Neuronal stem cell (in vitro differentiated cells): ENCODE measurements at regions not wholly inside any gene's neighbourhood (a gene's known extent, or its start where the extent isn't known, plus 50 kb on each side); places are given as distances from the start of the nearest gene placed in this dataset.
"Not testable (repeated sequence)": the region's sequence is repeated elsewhere in the genome, so short reads cannot be mapped to it uniquely, and the experiment has no call there.

ENCODE experiments used
- DNase-seq: peaks from one replicate; pipeline ENCODE4 v3.0.0-alpha.2; 2013; ENCODE audit warnings: low spot score
- H2AFZ ChIP-seq: one replicate; pipeline ENCODE4 v1.6.1; 2013; ENCODE audit warnings: mild to moderate bottlenecking, low read length, inconsistent platforms
- H2AK5ac ChIP-seq: 2 replicates; pipeline ENCODE4 v1.6.1; 2013; ENCODE audit warnings: low read depth, mild to moderate bottlenecking, inconsistent platforms, low read length, moderate library complexity, mixed read lengths
- H2BK120ac ChIP-seq: 2 replicates; pipeline ENCODE4 v1.6.1; 2013; ENCODE audit warnings: low read depth, mild to moderate bottlenecking, inconsistent platforms, low read length, moderate library complexity, mixed read lengths
- H2BK12ac ChIP-seq: one replicate; pipeline ENCODE4 v1.6.1; 2013; ENCODE audit warnings: low read length, inconsistent platforms
- H2BK15ac ChIP-seq: 2 replicates; pipeline ENCODE4 v1.6.1; 2013; ENCODE audit warnings: mild to moderate bottlenecking, low read length, inconsistent platforms, mixed read lengths
- H2BK5ac ChIP-seq: one replicate; pipeline ENCODE4 v1.6.1; 2013; ENCODE audit warnings: inconsistent platforms, mild to moderate bottlenecking, low read length, moderate library complexity
- H3K14ac ChIP-seq: one replicate; pipeline ENCODE4 v1.6.1; 2013; ENCODE audit warnings: low read length, inconsistent platforms
- H3K18ac ChIP-seq: 2 replicates; pipeline ENCODE4 v1.6.1; 2013; ENCODE audit warnings: low read length, inconsistent platforms
- H3K23ac ChIP-seq: 2 replicates; pipeline ENCODE4 v1.6.1; 2013; ENCODE audit warnings: low read depth, mild to moderate bottlenecking, mixed read lengths, low read length, inconsistent platforms; ENCODE audit not compliant: poor library complexity
- H3K27ac ChIP-seq: replicated peaks from 3 replicates; pipeline ENCODE4 v1.5.1; 2013; ENCODE audit warnings: low read length, inconsistent platforms
- H3K27me3 ChIP-seq, 3 experiments: 2 replicates each; pipeline ENCODE4 v1.6.1; 2013; ENCODE audit warnings: low read length in 3 of 3, mild to moderate bottlenecking in 2 of 3, inconsistent platforms in 1 of 3, low read depth in 1 of 3, mixed read lengths in 1 of 3, moderate library complexity in 1 of 3; ENCODE audit not compliant: control insufficient read depth in 3 of 3, insufficient read depth in 3 of 3
- H3K36me3 ChIP-seq, 2 donors: replicated peaks in 1 of 2; 2 replicates each; pipeline ENCODE4 v1.6.1; 2013; ENCODE audit warnings: low read length in 2 of 2; ENCODE audit not compliant: control insufficient read depth in 2 of 2, insufficient read depth in 2 of 2
- H3K4ac ChIP-seq: 2 replicates; pipeline ENCODE4 v1.6.1; 2013; ENCODE audit warnings: inconsistent platforms, mild to moderate bottlenecking, low read length, moderate library complexity
- H3K4me1 ChIP-seq, 2 donors: 1 replicate in 1 of 2; 2 replicates in 1 of 2; pipeline ENCODE4 v1.6.1; 2013; ENCODE audit warnings: low read length in 2 of 2, low read depth in 1 of 2; ENCODE audit not compliant: control insufficient read depth in 2 of 2, insufficient read depth in 1 of 2
- H3K4me2 ChIP-seq: one replicate; pipeline ENCODE4 v1.6.1; 2013; ENCODE audit warnings: mild to moderate bottlenecking, low read length, inconsistent platforms; ENCODE audit not compliant: insufficient read depth, poor library complexity, severe bottlenecking
- H3K4me3 ChIP-seq, 2 donors: 2 replicates each; pipeline ENCODE4 v1.5.1; 2013; ENCODE audit warnings: low read length in 2 of 2, mild to moderate bottlenecking in 2 of 2, inconsistent platforms in 1 of 2, moderate library complexity in 1 of 2
- H3K79me1 ChIP-seq: one replicate; pipeline ENCODE4 v1.6.1; 2013; ENCODE audit warnings: low read depth, mild to moderate bottlenecking, inconsistent platforms, low read length, moderate library complexity
- H3K9ac ChIP-seq: one replicate; pipeline ENCODE4 v1.6.1; 2013; ENCODE audit warnings: mild to moderate bottlenecking, low read depth, low read length, inconsistent platforms; ENCODE audit not compliant: poor library complexity
- H3K9me3 ChIP-seq, 2 donors: replicated peaks in 1 of 2; 2 replicates each; pipeline versions ENCODE3 to v1.6.1; 2013; ENCODE audit warnings: low read length in 2 of 2, mild to moderate bottlenecking in 2 of 2, inconsistent platforms in 1 of 2, low read depth in 1 of 2, mixed read lengths in 1 of 2, moderate library complexity in 1 of 2; ENCODE audit not compliant: control insufficient read depth in 2 of 2, insufficient read depth in 1 of 2
- H4K8ac ChIP-seq: one replicate; pipeline ENCODE4 v1.6.1; 2013; ENCODE audit warnings: low read depth, mild to moderate bottlenecking, inconsistent platforms, low read length, moderate library complexity
- H4K91ac ChIP-seq: one replicate; pipeline ENCODE4 v1.6.1; 2013; ENCODE audit warnings: low read length, low read depth, mild to moderate bottlenecking, inconsistent platforms; ENCODE audit not compliant: poor library complexity
- WGBS, 2 donors: extraction: QIAGEN DNeasy Blood & Tissue Kit; methylation state at CpG; one replicate each; pipeline ENCODE4 v1.1.7; 2013; ENCODE audit warnings: missing lambda C conversion rate in 2 of 2, mixed read lengths in 1 of 2; ENCODE audit not compliant: insufficient read length in 2 of 2, insufficient replicate concordance in 1 of 2; ENCODE audit errors: extremely low coverage in 2 of 2; 5-methylcytosine and 5-hydroxymethylcytosine counted together

GRCh38 chr6:61622601-61623000 lies 663.4 kb downstream of the KHDRBS2 start:
- Histone ChIP-seq H2BK15ac (no peak overlapping the region), H3K4me3 (no peak overlapping the region), H3K23ac (no peak overlapping the region), H3K36me3 (no peaks in the 10 kb centered on the region), H3K27ac (no peak overlapping the region), H2BK5ac (no peak overlapping the region), H3K79me1 (no peaks in the 10 kb centered on the region), H3K9me3 (no peaks in the 10 kb centered on the region), H2BK120ac (no peak overlapping the region), H3K4ac (no peak overlapping the region), H3K18ac (no peak overlapping the region), H3K4me2 (no peak overlapping the region), H3K14ac (no peak overlapping the region), H3K27me3 (no peaks in the 10 kb centered on the region), H3K9ac (no peak overlapping the region), H3K4me1 (no peaks in the 10 kb centered on the region), H4K91ac (no peak overlapping the region), H2AFZ (peak overlapping the region; percentile 33), H4K8ac (no peak overlapping the region), H2BK12ac (no peak overlapping the region), H2AK5ac (no peak overlapping the region)
- no CpG with 5 or more reads among the region's 4 CpGs for WGBS, 2 donors
- DNase-seq, result no peak

DNA sequence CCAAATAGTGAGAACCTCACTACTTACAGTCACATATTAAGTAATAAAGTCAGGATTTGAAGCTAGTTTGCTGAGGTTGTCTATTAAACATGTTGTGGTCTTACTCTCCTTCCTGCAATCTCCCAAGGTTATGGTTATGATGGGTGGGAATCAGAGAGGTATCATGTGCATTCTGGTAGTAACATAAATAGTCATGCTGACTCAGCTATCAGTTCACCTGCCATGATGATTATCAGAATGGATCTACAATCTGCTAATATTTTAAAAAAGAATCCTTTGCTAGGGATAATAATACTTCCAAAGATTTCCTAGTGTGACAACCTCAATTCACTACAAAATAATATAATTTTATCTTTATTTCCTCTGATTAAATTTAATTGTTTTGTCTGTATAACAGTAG lies 671.9 kb downstream of the KHDRBS2 start:
- H3K36me3 ChIP-seq, result no peaks in the 10 kb centered on the region
- H2BK120ac ChIP-seq, result no peak overlapping the region
- H3K4me2 ChIP-seq, result no peak overlapping the region
- no peak overlapping the region for H3K23ac ChIP-seq
- H2BK12ac ChIP-seq, result no peak overlapping the region
- H3K14ac ChIP-seq, result no peak overlapping the region
- no peak overlapping the region for H3K9ac ChIP-seq
- H2BK5ac ChIP-seq, result no peak overlapping the region
- H2AFZ ChIP-seq, result no peak overlapping the region
- H3K27me3 ChIP-seq, result no peaks in the 10 kb centered on the region
- no peak overlapping the region for H2AK5ac ChIP-seq
- H4K8ac ChIP-seq, result no peak overlapping the region
- H4K91ac ChIP-seq, result no peak overlapping the region
- no peak for DNase-seq
- no peaks in the 10 kb centered on the region for H3K79me1 ChIP-seq
- H3K4me3 ChIP-seq, result no peak overlapping the region
- H3K4ac ChIP-seq, result no peak overlapping the region
- H2BK15ac ChIP-seq, result no peak overlapping the region
- H3K4me1 ChIP-seq, result no peaks in the 10 kb centered on the region
- H3K27ac ChIP-seq, result no peak overlapping the region
- H3K18ac ChIP-seq, result no peak overlapping the region
- H3K9me3 ChIP-seq, result peaks cover 0 to 2% of the 10 kb centered on the region in 2 donors

DNA sequence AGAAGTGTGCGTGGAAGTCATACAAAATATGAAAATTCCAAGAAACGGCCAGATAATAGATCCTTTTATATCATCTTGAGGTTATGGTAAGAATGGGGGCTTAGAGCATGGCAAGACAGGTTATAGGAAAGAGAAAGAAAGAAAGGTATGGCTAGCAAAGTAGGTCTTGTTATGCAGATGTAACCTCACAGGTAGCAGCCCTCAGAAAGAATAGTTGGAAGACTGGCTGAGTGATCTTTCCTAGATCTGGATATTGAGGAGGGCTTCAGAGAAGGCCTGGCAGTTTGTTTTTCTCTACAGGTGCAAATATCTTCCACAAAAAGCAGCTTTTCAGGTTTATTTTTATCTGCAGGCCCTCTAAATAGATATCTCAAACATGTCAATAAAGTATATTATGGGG lies 679.5 kb downstream of the KHDRBS2 start:
- Histone ChIP-seq H3K4me1 (no peaks in the 10 kb centered on the region), H4K91ac (no peak overlapping the region), H3K4me3 (no peak overlapping the region), H2BK5ac (no peak overlapping the region), H4K8ac (no peak overlapping the region), H3K4me2 (no peak overlapping the region), H3K79me1 (no peaks in the 10 kb centered on the region), H3K18ac (no peak overlapping the region), H3K4ac (no peak overlapping the region), H3K27ac (no peak overlapping the region), H2BK15ac (no peak overlapping the region), H2AK5ac (no peak overlapping the region), H2BK120ac (no peak overlapping the region), H3K9me3 (peaks cover 0 to 2% of the 10 kb centered on the region in 2 donors), H3K36me3 (no peaks in the 10 kb centered on the region), H2BK12ac (no peak overlapping the region), H3K9ac (no peak overlapping the region), H3K23ac (no peak overlapping the region), H3K14ac (no peak overlapping the region), H2AFZ (no peak overlapping the region), H3K27me3 (no peaks in the 10 kb centered on the region)
- WGBS, 2 donors, result no CpG with 5 or more reads among the region's 2 CpGs
- DNase-seq, result no peak

DNA sequence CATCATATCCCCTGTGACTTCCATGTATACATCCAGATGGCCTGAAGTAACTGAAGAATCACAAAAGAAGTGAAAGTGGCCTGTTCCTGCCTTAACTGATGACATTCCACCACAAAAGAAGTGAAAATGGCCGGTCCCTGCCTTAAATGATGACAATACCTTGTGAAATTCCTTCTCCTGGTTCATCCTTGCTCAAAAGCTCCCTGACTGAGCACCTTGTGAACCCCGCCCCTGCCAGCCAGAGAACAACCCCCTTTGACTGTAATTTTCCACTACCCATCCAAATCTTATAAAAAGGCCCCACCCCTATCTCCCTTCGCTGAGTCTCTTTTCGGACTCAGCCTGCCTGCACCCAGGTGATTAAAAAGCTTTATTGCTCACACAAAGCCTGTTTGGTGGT lies 680.2 kb downstream of the KHDRBS2 start:
- H3K14ac ChIP-seq, H2AFZ ChIP-seq, H3K18ac ChIP-seq, H3K4ac ChIP-seq, H2BK5ac ChIP-seq, H3K4me3 ChIP-seq, H3K4me2 ChIP-seq, H4K91ac ChIP-seq, H3K27me3 ChIP-seq, H3K4me1 ChIP-seq, H3K36me3 ChIP-seq, H2BK15ac ChIP-seq, H3K27ac ChIP-seq, H3K79me1 ChIP-seq, H3K23ac ChIP-seq, H2BK12ac ChIP-seq, H2BK120ac ChIP-seq, DNase-seq, H4K8ac ChIP-seq, H3K9me3 ChIP-seq, H2AK5ac ChIP-seq, H3K9ac ChIP-seq: not testable (repeated sequence)
- whole genome bisulfite sequencing, 2 donors, result no CpG with 5 or more reads among the region's 4 CpGs
